HEK293 (cell line): ENCODE measurements at regions not wholly inside any gene's neighbourhood (a gene's known extent, or its start where the extent isn't known, plus 50 kb on each side); places are given as distances from the start of the nearest gene placed in this dataset.

Experiments used
- CTCF ChIA-PET: fragments of 350-600 bp; formaldehyde crosslinking; extraction: SDS; loops from one replicate; lab custom pipeline; 2021; ENCODE audit warnings: antibody characterized with exemption; lab: Yijun Ruan, JAX
- POLR2A ChIA-PET: fragments of 300-600 bp; formaldehyde crosslinking; extraction: SDS; loops from one replicate; lab custom pipeline; 2020; ENCODE audit warnings: antibody characterized with exemption, inconsistent platforms; lab: Yijun Ruan, JAX
- H3K27ac ChIP-seq: fragments of 200-500 bp; sonication (Bioruptor generic); 2 replicates; pipeline ENCODE4 v1.5.1; 2014; ENCODE audit warnings: low read depth, low read length, control low read depth, inconsistent platforms; ENCODE audit errors: extremely low read depth
- H3K36me3 ChIP-seq, 2 experiments: fragments of 200-500 bp in 1 of 2; sonication (Bioruptor generic) in 1 of 2; 1 replicate in 1 of 2; 2 replicates in 1 of 2; pipeline ENCODE4 v1.5.1; 2014 to 2017; ENCODE audit warnings: inconsistent platforms in 2 of 2, low read length in 2 of 2; ENCODE audit not compliant: control insufficient read depth in 2 of 2, insufficient read depth in 1 of 2
- H3K4me1 ChIP-seq: fragments of 200-500 bp; sonication (Bioruptor generic); 2 replicates; pipeline ENCODE4 v1.5.1; 2014; ENCODE audit warnings: mild to moderate bottlenecking, low read length, inconsistent platforms; ENCODE audit not compliant: control insufficient read depth, insufficient read depth
- H3K4me3 ChIP-seq: 2 replicates; pipeline ENCODE4 v1.5.1; 2011; ENCODE audit warnings: low read depth, mild to moderate bottlenecking, control low read depth, low read length, moderate library complexity
- H3K9me3 ChIP-seq: fragments of 200-500 bp; sonication (Bioruptor generic); 2 replicates; pipeline ENCODE4 v1.5.1; 2014; ENCODE audit warnings: low read depth, low read length, inconsistent platforms; ENCODE audit not compliant: control insufficient read depth, insufficient read depth
- AEBP2 ChIP-seq: fragments of 450-650 bp; formaldehyde crosslinking; IDR thresholded peaks from 2 replicates; pipeline ENCODE4 v1.5.1; 2016; ENCODE audit warnings: missing biosample characterization, missing genetic modification characterization, borderline replicate concordance
- GLIS2 ChIP-seq: fragments of 450-650 bp; formaldehyde crosslinking; IDR thresholded peaks from 2 replicates; pipeline ENCODE4 v1.5.1; 2016; ENCODE audit warnings: missing biosample characterization, missing genetic modification characterization
- HOXD13 ChIP-seq: sonication (generic); formaldehyde crosslinking; IDR thresholded peaks from 2 replicates; pipeline ENCODE4 v1.8.0; 2022; ENCODE audit warnings: missing genetic modification reagents, borderline replicate concordance
- KLF16 ChIP-seq: fragments of 450-650 bp; formaldehyde crosslinking; IDR thresholded peaks from 2 replicates; pipeline ENCODE4 v1.5.1; 2017; ENCODE audit warnings: missing biosample characterization, missing genetic modification characterization
- PRDM1 ChIP-seq: fragments of 450-650 bp; formaldehyde crosslinking; IDR thresholded peaks from 2 replicates; pipeline ENCODE4; 2016; ENCODE audit warnings: missing biosample characterization, missing genetic modification characterization
- SCRT2 ChIP-seq: fragments of 450-650 bp; formaldehyde crosslinking; IDR thresholded peaks from 2 replicates; pipeline ENCODE4 v1.5.1; 2016; ENCODE audit warnings: missing biosample characterization, missing genetic modification characterization
- WT1 ChIP-seq: fragments of 450-650 bp; formaldehyde crosslinking; IDR thresholded peaks from 2 replicates; pipeline ENCODE4 v1.5.1; 2016; ENCODE audit warnings: missing biosample characterization, missing genetic modification characterization
- YY2 ChIP-seq: fragments of 450-650 bp; formaldehyde crosslinking; IDR thresholded peaks from 2 replicates; pipeline ENCODE4 v1.5.1; 2016; ENCODE audit warnings: missing biosample characterization, missing genetic modification characterization
- ZBTB11 ChIP-seq: fragments of 450-650 bp; formaldehyde crosslinking; conservative IDR thresholded peaks from 2 replicates; pipeline ENCODE4 v1.5.1; 2016; ENCODE audit warnings: low read depth, missing biosample characterization, missing genetic modification characterization
- ZBTB6 ChIP-seq: fragments of 450-650 bp; formaldehyde crosslinking; IDR thresholded peaks from 2 replicates; pipeline ENCODE4 v1.5.1; 2017; ENCODE audit warnings: missing biosample characterization, missing genetic modification characterization
- ZEB2 ChIP-seq: fragments of 450-650 bp; formaldehyde crosslinking; IDR thresholded peaks from 2 replicates; pipeline ENCODE4 v1.5.1; 2016; ENCODE audit warnings: missing biosample characterization, missing genetic modification characterization
- ZNF10 ChIP-seq: fragments of 450-650 bp; formaldehyde crosslinking; IDR thresholded peaks from 2 replicates; pipeline ENCODE4 v1.5.1; 2017; ENCODE audit warnings: missing biosample characterization, missing genetic modification characterization
- ZNF121 ChIP-seq: fragments of 450-650 bp; formaldehyde crosslinking; IDR thresholded peaks from 2 replicates; pipeline ENCODE4 v1.5.1; 2016; ENCODE audit warnings: missing biosample characterization, missing genetic modification characterization
- ZNF140 ChIP-seq: fragments of 450-650 bp; formaldehyde crosslinking; IDR thresholded peaks from 2 replicates; pipeline ENCODE4 v1.5.1; 2016; ENCODE audit warnings: missing biosample characterization, missing genetic modification characterization
- ZNF184 ChIP-seq: fragments of 450-650 bp; IDR thresholded peaks from 2 replicates; pipeline ENCODE4 v1.5.1; 2018; ENCODE audit warnings: missing biosample characterization, mild to moderate bottlenecking, missing genetic modification characterization
- ZNF335 ChIP-seq: fragments of 450-650 bp; formaldehyde crosslinking; conservative IDR thresholded peaks from 2 replicates; pipeline ENCODE4 v1.5.1; 2016; ENCODE audit warnings: missing biosample characterization, missing genetic modification characterization
- ZNF341 ChIP-seq: fragments of 450-650 bp; formaldehyde crosslinking; IDR thresholded peaks from 2 replicates; pipeline ENCODE4; 2016; ENCODE audit warnings: low read depth, missing biosample characterization, missing genetic modification characterization
- ZNF473 ChIP-seq: fragments of 450-650 bp; formaldehyde crosslinking; IDR thresholded peaks from 2 replicates; pipeline ENCODE4 v1.5.1; 2017; ENCODE audit warnings: missing biosample characterization, missing genetic modification characterization
- ZNF48 ChIP-seq: fragments of 450-650 bp; formaldehyde crosslinking; IDR thresholded peaks from 2 replicates; pipeline ENCODE4 v1.5.1; 2016; ENCODE audit warnings: missing biosample characterization, missing genetic modification characterization
- ZNF514 ChIP-seq: fragments of 450-650 bp; formaldehyde crosslinking; IDR thresholded peaks from 2 replicates; pipeline ENCODE4 v1.5.1; 2016; ENCODE audit warnings: missing biosample characterization, missing genetic modification characterization
- ZNF530 ChIP-seq: fragments of 450-650 bp; formaldehyde crosslinking; IDR thresholded peaks from 2 replicates; pipeline ENCODE4 v1.5.1; 2016; ENCODE audit warnings: low read depth, missing biosample characterization, missing genetic modification characterization
- ZNF600 ChIP-seq: fragments of 450-650 bp; formaldehyde crosslinking; IDR thresholded peaks from 2 replicates; pipeline ENCODE4 v1.5.1; 2016; ENCODE audit warnings: missing biosample characterization, missing genetic modification characterization
- ZNF623 ChIP-seq: fragments of 450-650 bp; formaldehyde crosslinking; IDR thresholded peaks from 2 replicates; pipeline ENCODE4 v1.5.1; 2016; ENCODE audit warnings: missing biosample characterization, missing genetic modification characterization
- ZNF660 ChIP-seq: fragments of 450-650 bp; IDR thresholded peaks from 2 replicates; pipeline ENCODE4 v1.5.1; 2018; ENCODE audit warnings: missing biosample characterization, mild to moderate bottlenecking, missing genetic modification characterization
- ZNF747 ChIP-seq: fragments of 450-650 bp; formaldehyde crosslinking; IDR thresholded peaks from 2 replicates; pipeline ENCODE4 v1.5.1; 2016; ENCODE audit warnings: missing biosample characterization, missing genetic modification characterization
- ZSCAN4 ChIP-seq: fragments of 450-650 bp; formaldehyde crosslinking; IDR thresholded peaks from 2 replicates; pipeline ENCODE4 v1.5.1; 2017; ENCODE audit warnings: missing biosample characterization, missing genetic modification characterization
- TF ChIP-seq, protein P1 (sequence below): fragments of 450-650 bp; formaldehyde crosslinking; IDR thresholded peaks from 2 replicates; pipeline ENCODE4 v1.5.1; 2016; ENCODE audit warnings: missing biosample characterization, missing genetic modification characterization

DNA sequence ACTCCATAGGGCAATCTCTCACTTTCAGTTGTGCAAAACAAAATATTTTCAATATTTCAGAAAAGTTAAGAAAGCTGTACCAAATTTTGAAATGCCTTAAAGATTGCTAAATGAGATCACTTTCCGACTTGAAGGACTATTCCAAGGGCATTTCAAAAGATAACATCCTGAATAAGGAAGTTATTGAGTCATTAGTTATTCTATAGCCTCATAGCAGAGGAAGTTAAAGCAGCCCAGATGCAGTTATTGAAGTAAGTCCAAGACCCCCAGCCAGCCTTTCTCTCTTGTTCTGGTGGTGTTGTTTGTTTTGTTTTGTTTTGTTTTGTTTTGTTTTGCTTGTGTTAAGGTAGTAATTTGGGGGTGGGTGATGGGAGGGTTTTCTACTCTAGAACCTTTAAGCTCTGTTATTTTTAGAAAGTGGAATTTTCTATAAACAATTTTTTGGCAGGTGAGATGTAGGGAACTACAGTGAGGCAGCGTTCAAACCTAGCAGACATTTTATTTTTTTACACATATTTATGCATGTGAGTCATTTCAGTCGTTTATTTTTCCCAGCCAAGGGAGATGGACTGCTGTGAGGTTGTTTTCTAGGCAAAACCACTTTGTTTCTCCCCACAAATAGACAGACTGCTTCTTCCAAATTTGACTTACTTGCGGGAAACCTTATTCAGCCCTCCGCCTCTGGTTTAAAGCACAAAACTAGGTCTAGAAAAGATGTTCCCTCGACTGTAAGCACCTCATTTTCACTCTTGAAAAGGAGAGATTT is 216.3 kb upstream of the ARPP21 start:
- ChIA-PET POLR2A (no interaction called here), CTCF (no interaction called here)
- Histone ChIP-seq H3K36me3 (no peaks in the 10 kb centered on the region), H3K9me3 (no peaks in the 10 kb centered on the region), H3K4me1 (no peaks in the 10 kb centered on the region)
- TF ChIP-seq ZNF623 (no peak), ZNF747 (tag by site-specific recombination) (no peak), HOXD13 (CRISPR knock-in tag) (no peak), YY2 (no peak), ZNF184 (tag by site-specific recombination) (no peak), AEBP2 (tag by site-specific recombination) (no peak), ZNF140 (tag by site-specific recombination) (no peak), ZNF121 (no peak), ZNF660 (tag by site-specific recombination) (no peak), ZBTB6 (tag by site-specific recombination) (no peak)
- TF ChIP-seq, all 188 proteins: peak for 0
- no peak overlapping the region for H3K4me3 ChIP-seq
- no peak overlapping the region for H3K27ac ChIP-seq

DNA sequence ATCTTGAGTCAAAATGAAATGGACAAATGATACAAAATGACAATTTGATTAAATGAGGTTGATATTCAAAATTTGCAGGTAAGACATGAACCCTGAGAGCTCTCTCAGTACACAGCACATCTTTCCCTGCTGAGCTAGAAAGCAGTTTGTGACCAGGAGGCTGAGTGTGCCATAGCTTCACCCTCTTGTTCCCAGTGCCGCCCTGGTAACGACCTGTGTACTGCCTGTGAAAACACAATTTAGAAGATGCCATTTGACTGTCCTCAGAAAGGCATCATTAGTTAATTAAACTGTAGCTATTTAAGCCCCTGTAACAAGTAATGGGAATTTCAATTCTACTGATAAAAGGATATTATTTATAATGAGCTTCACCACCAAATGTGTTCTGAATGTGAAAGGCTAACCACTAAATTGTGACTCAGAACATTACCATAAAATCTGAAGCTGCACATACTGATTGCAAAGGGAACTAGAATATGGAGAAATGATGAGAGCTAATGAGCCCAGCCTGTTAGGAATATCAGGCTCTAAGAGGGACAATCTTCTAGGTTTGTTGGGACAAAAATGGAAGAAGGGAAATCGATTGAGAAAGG is 212.9 kb upstream of the ARPP21 start:
- no peaks in the 10 kb centered on the region for H3K9me3 ChIP-seq
- H3K4me3 ChIP-seq, result no peak overlapping the region
- ChIA-PET POLR2A (no interaction called here), CTCF (no interaction called here)
- H3K4me1 ChIP-seq, result no peaks in the 10 kb centered on the region
- no peaks in the 10 kb centered on the region for H3K36me3 ChIP-seq
- H3K27ac ChIP-seq, result no peak overlapping the region
- TF ChIP-seq ZBTB11 (tag by site-specific recombination) (no peak), ZNF600 (tag by site-specific recombination) (no peak), ZSCAN4 (no peak), ZNF10 (no peak), KLF16 (tag by site-specific recombination) (no peak), SCRT2 (tag by site-specific recombination) (no peak), ZNF473 (tag by site-specific recombination) (no peak), PRDM1 (no peak), ZEB2 (tag by site-specific recombination) (no peak), GLIS2 (no peak), WT1 (tag by site-specific recombination) (no peak), ZNF747 (tag by site-specific recombination) (no peak), ZNF530 (tag by site-specific recombination) (no peak), ZNF514 (tag by site-specific recombination) (no peak), ZNF335 (no peak), ZNF341 (tag by site-specific recombination) (no peak), ZNF48 (tag by site-specific recombination) (no peak)
- TF ChIP-seq, protein P1, sequence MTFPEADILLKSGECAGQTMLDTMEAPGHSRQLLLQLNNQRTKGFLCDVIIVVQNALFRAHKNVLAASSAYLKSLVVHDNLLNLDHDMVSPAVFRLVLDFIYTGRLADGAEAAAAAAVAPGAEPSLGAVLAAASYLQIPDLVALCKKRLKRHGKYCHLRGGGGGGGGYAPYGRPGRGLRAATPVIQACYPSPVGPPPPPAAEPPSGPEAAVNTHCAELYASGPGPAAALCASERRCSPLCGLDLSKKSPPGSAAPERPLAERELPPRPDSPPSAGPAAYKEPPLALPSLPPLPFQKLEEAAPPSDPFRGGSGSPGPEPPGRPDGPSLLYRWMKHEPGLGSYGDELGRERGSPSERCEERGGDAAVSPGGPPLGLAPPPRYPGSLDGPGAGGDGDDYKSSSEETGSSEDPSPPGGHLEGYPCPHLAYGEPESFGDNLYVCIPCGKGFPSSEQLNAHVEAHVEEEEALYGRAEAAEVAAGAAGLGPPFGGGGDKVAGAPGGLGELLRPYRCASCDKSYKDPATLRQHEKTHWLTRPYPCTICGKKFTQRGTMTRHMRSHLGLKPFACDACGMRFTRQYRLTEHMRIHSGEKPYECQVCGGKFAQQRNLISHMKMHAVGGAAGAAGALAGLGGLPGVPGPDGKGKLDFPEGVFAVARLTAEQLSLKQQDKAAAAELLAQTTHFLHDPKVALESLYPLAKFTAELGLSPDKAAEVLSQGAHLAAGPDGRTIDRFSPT (tag by site-specific recombination), result no peak
